ENCODE measurements at regions not wholly inside any gene's neighbourhood (a gene's known extent, or its start where the extent isn't known, plus 50 kb on each side); places are given as distances from the start of the nearest gene placed in this dataset.

DNA sequence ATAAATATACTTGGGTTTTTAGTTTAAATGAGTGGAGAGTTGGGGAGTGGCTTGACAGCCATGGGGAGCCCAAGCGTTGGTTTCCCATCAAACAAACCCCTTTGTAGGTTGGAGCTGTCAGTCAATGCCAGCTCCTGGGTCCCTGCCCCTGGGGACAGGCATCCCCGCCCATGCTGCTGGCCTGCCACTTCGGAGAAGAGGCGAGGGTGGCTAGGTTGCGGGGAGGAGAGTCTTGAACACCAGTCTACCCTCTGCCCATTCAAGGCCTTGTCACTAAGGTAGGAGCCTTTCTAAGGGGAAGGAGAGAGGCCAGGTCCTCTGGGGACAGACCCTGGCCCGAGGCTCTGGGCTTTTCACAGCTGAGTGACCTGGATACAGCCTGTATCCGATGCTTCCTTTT lies 211.9 kb upstream of the CADM1 start:
- TF ChIP-seq, protein P1, sequence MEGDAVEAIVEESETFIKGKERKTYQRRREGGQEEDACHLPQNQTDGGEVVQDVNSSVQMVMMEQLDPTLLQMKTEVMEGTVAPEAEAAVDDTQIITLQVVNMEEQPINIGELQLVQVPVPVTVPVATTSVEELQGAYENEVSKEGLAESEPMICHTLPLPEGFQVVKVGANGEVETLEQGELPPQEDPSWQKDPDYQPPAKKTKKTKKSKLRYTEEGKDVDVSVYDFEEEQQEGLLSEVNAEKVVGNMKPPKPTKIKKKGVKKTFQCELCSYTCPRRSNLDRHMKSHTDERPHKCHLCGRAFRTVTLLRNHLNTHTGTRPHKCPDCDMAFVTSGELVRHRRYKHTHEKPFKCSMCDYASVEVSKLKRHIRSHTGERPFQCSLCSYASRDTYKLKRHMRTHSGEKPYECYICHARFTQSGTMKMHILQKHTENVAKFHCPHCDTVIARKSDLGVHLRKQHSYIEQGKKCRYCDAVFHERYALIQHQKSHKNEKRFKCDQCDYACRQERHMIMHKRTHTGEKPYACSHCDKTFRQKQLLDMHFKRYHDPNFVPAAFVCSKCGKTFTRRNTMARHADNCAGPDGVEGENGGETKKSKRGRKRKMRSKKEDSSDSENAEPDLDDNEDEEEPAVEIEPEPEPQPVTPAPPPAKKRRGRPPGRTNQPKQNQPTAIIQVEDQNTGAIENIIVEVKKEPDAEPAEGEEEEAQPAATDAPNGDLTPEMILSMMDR (IDR thresholded peaks at IDR 0.05): no peak
- TF ChIP-seq POLR2A (IDR thresholded peaks at IDR 0.05): no peak
